Astrocyte (in vitro differentiated cells and primary cell): ENCODE measurements at regions not wholly inside any gene's neighbourhood (a gene's known extent, or its start where the extent isn't known, plus 50 kb on each side); places are given as distances from the start of the nearest gene placed in this dataset.

Source experiments
- EZH2 ChIP-seq: IDR thresholded peaks from 2 replicates; pipeline ENCODE4 v1.6.1; 2012; ENCODE audit warnings: mild to moderate bottlenecking, low read length, inconsistent platforms; ENCODE audit not compliant: insufficient read depth
- TF ChIP-seq, protein P1 (sequence below): IDR thresholded peaks from 2 replicates; pipeline ENCODE4 v1.5.1; 2011; ENCODE audit warnings: low read depth, mild to moderate bottlenecking, inconsistent platforms, low read length, moderate library complexity; ENCODE audit not compliant: insufficient read depth

- TF ChIP-seq, protein P1, sequence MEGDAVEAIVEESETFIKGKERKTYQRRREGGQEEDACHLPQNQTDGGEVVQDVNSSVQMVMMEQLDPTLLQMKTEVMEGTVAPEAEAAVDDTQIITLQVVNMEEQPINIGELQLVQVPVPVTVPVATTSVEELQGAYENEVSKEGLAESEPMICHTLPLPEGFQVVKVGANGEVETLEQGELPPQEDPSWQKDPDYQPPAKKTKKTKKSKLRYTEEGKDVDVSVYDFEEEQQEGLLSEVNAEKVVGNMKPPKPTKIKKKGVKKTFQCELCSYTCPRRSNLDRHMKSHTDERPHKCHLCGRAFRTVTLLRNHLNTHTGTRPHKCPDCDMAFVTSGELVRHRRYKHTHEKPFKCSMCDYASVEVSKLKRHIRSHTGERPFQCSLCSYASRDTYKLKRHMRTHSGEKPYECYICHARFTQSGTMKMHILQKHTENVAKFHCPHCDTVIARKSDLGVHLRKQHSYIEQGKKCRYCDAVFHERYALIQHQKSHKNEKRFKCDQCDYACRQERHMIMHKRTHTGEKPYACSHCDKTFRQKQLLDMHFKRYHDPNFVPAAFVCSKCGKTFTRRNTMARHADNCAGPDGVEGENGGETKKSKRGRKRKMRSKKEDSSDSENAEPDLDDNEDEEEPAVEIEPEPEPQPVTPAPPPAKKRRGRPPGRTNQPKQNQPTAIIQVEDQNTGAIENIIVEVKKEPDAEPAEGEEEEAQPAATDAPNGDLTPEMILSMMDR: no peak
- no peak for TF ChIP-seq EZH2
Observed at GRCh38 chr15:77840991-77841775, 208.5 kb upstream of the LINGO1 start.
